ENCODE measurements at regions not wholly inside any gene's neighbourhood (a gene's known extent, or its start where the extent isn't known, plus 50 kb on each side); places are given as distances from the start of the nearest gene placed in this dataset.

GRCh38 chr9:30765318-30765717, 1619.1 kb upstream of the ACO1 start:
- no peak for FAIRE-seq
- DNase-seq (ENCODE audit: low spot score) = no peak
- H2AFZ ChIP-seq (ENCODE audit: low read length) = no peak overlapping the region
- in situ Hi-C loops (cut with HindIII; ENCODE audit: extremely low pct_ligation_motif_present, low pct_unique_long_range_greater_than_20kb) (no loop called here), intact Hi-C loops (cut with micrococcal nuclease; ENCODE audit: unreplicated experiment) (no loop called here)
- H3K27me3 ChIP-seq (ENCODE audit: control insufficient read depth in 1 of 2, insufficient read depth in 2 of 2, low read length in 2 of 2) = no peaks in the 10 kb centered on the region
- no peaks in the 10 kb centered on the region for H3K36me3 ChIP-seq (replicated peaks in 1 of 2; ENCODE audit: control insufficient read depth in 1 of 2, insufficient read depth in 2 of 2, low read length in 2 of 2)
- no peaks in the 10 kb centered on the region for H3K4me1 ChIP-seq (ENCODE audit: insufficient read depth, low read length)
- no peak overlapping the region for H3K27ac ChIP-seq (ENCODE audit: extremely low read length, insufficient read depth, low read length)
- H4K20me1 ChIP-seq (ENCODE audit: insufficient read depth, low read length) = no peaks in the 10 kb centered on the region
- H3K4me3 ChIP-seq (replicated peaks in 1 of 3; ENCODE audit: insufficient read depth in 1 of 3, low read depth in 2 of 3, low read length in 3 of 3) = no peak overlapping the region
- 0% methylated on average over 2 of the region's 2 CpGs for WGBS (ENCODE audit: low lambda C conversion rate)
- H3K9ac ChIP-seq (ENCODE audit: insufficient read depth, low read depth, low read length) = no peak overlapping the region
- ChIA-PET CTCF (ENCODE audit: low intra/inter-chr PET ratio, low total read pairs) (no interaction called here), POLR2A (no interaction called here)
- H3K4me2 ChIP-seq (ENCODE audit: low read depth, low read length) = no peak overlapping the region
- H3K9me3 ChIP-seq (ENCODE audit: low read length) = no peaks in the 10 kb centered on the region
- no peak for ATAC-seq
- peak; percentile 36 to 72; a peak in 2 of 4 replicates for TF ChIP-seq MAFK (conservative IDR thresholded peaks at IDR 0.05 in 1 of 2, IDR thresholded peaks at IDR 0.05 in 1 of 2; ENCODE audit: low read length in 2 of 2)
- peak; percentile 58 for TF ChIP-seq MAFF (IDR thresholded peaks at IDR 0.05; ENCODE audit: low read depth, low read length)
- TF ChIP-seq, protein P1, sequence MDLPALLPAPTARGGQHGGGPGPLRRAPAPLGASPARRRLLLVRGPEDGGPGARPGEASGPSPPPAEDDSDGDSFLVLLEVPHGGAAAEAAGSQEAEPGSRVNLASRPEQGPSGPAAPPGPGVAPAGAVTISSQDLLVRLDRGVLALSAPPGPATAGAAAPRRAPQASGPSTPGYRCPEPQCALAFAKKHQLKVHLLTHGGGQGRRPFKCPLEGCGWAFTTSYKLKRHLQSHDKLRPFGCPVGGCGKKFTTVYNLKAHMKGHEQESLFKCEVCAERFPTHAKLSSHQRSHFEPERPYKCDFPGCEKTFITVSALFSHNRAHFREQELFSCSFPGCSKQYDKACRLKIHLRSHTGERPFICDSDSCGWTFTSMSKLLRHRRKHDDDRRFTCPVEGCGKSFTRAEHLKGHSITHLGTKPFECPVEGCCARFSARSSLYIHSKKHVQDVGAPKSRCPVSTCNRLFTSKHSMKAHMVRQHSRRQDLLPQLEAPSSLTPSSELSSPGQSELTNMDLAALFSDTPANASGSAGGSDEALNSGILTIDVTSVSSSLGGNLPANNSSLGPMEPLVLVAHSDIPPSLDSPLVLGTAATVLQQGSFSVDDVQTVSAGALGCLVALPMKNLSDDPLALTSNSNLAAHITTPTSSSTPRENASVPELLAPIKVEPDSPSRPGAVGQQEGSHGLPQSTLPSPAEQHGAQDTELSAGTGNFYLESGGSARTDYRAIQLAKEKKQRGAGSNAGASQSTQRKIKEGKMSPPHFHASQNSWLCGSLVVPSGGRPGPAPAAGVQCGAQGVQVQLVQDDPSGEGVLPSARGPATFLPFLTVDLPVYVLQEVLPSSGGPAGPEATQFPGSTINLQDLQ (CRISPR knock-in tag; IDR thresholded peaks at IDR 0.05) = no peak
- H3K79me2 ChIP-seq (ENCODE audit: insufficient read depth, low read length) = no peaks in the 10 kb centered on the region
- no TSS peak for BruUV-seq (replicated peaks)

- Histone ChIP-seq H3K36me3 (replicated peaks in 1 of 2; ENCODE audit: control insufficient read depth in 1 of 2, insufficient read depth in 2 of 2, low read length in 2 of 2) (no peaks in the 10 kb centered on the region), H3K4me1 (ENCODE audit: insufficient read depth, low read length) (no peaks in the 10 kb centered on the region), H4K20me1 (ENCODE audit: insufficient read depth, low read length) (no peaks in the 10 kb centered on the region), H3K27me3 (ENCODE audit: control insufficient read depth in 1 of 2, insufficient read depth in 2 of 2, low read length in 2 of 2) (no peaks in the 10 kb centered on the region), H3K27ac (ENCODE audit: extremely low read length, insufficient read depth, low read length) (no peak overlapping the region), H3K4me3 (replicated peaks in 1 of 3; ENCODE audit: insufficient read depth in 1 of 3, low read depth in 2 of 3, low read length in 3 of 3) (no peak overlapping the region), H2AFZ (ENCODE audit: low read length) (no peak overlapping the region), H3K79me2 (ENCODE audit: insufficient read depth, low read length) (no peaks in the 10 kb centered on the region), H3K4me2 (ENCODE audit: low read depth, low read length) (no peak overlapping the region), H3K9ac (ENCODE audit: insufficient read depth, low read depth, low read length) (no peak overlapping the region), H3K9me3 (ENCODE audit: low read length) (no peaks in the 10 kb centered on the region)
- intact Hi-C loops (cut with micrococcal nuclease; ENCODE audit: unreplicated experiment) = no loop called here
- ATAC-seq = no peak
- ChIA-PET CTCF (ENCODE audit: low intra/inter-chr PET ratio, low total read pairs) (no interaction called here), POLR2A (no interaction called here)
- FAIRE-seq = no peak
- in situ Hi-C loops (cut with HindIII; ENCODE audit: extremely low pct_ligation_motif_present, low pct_unique_long_range_greater_than_20kb) = no loop called here
- no peak for DNase-seq (ENCODE audit: low spot score)
- no TSS peak for BruUV-seq (replicated peaks)
- no peak for TF ChIP-seq ARID2 (CRISPR knock-in tag; IDR thresholded peaks at IDR 0.05; ENCODE audit: borderline replicate concordance)
- no peak for TF ChIP-seq ZBTB46 (CRISPR knock-in tag; IDR thresholded peaks at IDR 0.05; ENCODE audit: borderline replicate concordance)
- no peak for TF ChIP-seq AGO2 (optimal IDR thresholded peaks at IDR 0.05; ENCODE audit: low read depth, low read length)
- no peak for TF ChIP-seq ZNF614 (CRISPR knock-in tag; IDR thresholded peaks at IDR 0.05; ENCODE audit: borderline replicate concordance)
These were observed 1613.2 kb upstream of the ACO1 start for GRCh38 chr9:30771163-30771708.
